NOMO-1 (cell line): ENCODE measurements at regions not wholly inside any gene's neighbourhood (a gene's known extent, or its start where the extent isn't known, plus 50 kb on each side); places are given as distances from the start of the nearest gene placed in this dataset.
"Not testable (repeated sequence)": the region's sequence is repeated elsewhere in the genome, so short reads cannot be mapped to it uniquely, and the experiment has no call there.

Source experiments
- DNase-seq, 2 experiments: peaks; one replicate each; lab custom pipeline; 2025; ENCODE audit not compliant: unreplicated experiment in 2 of 2; lab: John Stamatoyannopoulos, UW

GRCh38 chr7:9031386-9031785 lies 598.0 kb downstream of the NXPH1 start:
- DNase-seq, result no peak

- no peak for DNase-seq
Measured at GRCh38 chr7:9036080-9036479, 602.7 kb downstream of the NXPH1 start.

GRCh38 chr7:9071160-9071762 lies 637.9 kb downstream of the NXPH1 start:
- DNase-seq, result no peak

- DNase-seq, result not testable (repeated sequence)
Measured at GRCh38 chr7:9075774-9076173, 642.4 kb downstream of the NXPH1 start.

GRCh38 chr7:9082203-9082602 lies 648.8 kb downstream of the NXPH1 start:
- DNase-seq, result no peak

GRCh38 chr7:9083837-9084236 lies 650.4 kb downstream of the NXPH1 start:
- no peak for DNase-seq

GRCh38 chr7:9091282-9091681 lies 657.9 kb downstream of the NXPH1 start:
- DNase-seq, result peak in 1 of 2 experiments; percentile 3

GRCh38 chr7:9097565-9098060 lies 664.2 kb downstream of the NXPH1 start:
- DNase-seq, result no peak

GRCh38 chr7:9100289-9100688 lies 666.9 kb downstream of the NXPH1 start:
- DNase-seq, result no peak

- no peak for DNase-seq
Measured at GRCh38 chr7:9102846-9103245, 669.4 kb downstream of the NXPH1 start.

- DNase-seq, result no peak
Measured at GRCh38 chr7:9106747-9107146, 673.3 kb downstream of the NXPH1 start.

- no peak for DNase-seq
Measured at GRCh38 chr7:9120331-9120730, 686.9 kb downstream of the NXPH1 start.

- DNase-seq, result no peak
Measured at GRCh38 chr7:9124320-9124719, 690.9 kb downstream of the NXPH1 start.

GRCh38 chr7:9125246-9125645 lies 691.8 kb downstream of the NXPH1 start:
- peak in 1 of 2 experiments; percentile 47 for DNase-seq

- no peak for DNase-seq
Measured at GRCh38 chr7:9127901-9128300, 694.5 kb downstream of the NXPH1 start.

GRCh38 chr7:9148687-9149086 lies 715.3 kb downstream of the NXPH1 start:
- DNase-seq, result peak in 1 of 2 experiments; percentile 20

- DNase-seq, result no peak
Measured at GRCh38 chr7:9149499-9150082, 716.2 kb downstream of the NXPH1 start.

GRCh38 chr7:9163691-9164090 lies 730.3 kb downstream of the NXPH1 start:
- DNase-seq, result not testable (repeated sequence)

- DNase-seq, result no peak
Measured at GRCh38 chr7:9175871-9176270, 742.5 kb downstream of the NXPH1 start.

- no peak for DNase-seq
Measured at GRCh38 chr7:9181356-9181755, 747.9 kb downstream of the NXPH1 start.

- no peak for DNase-seq
Measured at GRCh38 chr7:9186730-9187129, 753.3 kb downstream of the NXPH1 start.

GRCh38 chr7:9189703-9190102 lies 756.3 kb downstream of the NXPH1 start:
- DNase-seq, result no peak

- DNase-seq, result no peak
Measured at GRCh38 chr7:9192969-9193368, 759.6 kb downstream of the NXPH1 start.
